Glomerular endothelial cell (primary cell): ENCODE measurements at regions not wholly inside any gene's neighbourhood (a gene's known extent, or its start where the extent isn't known, plus 50 kb on each side); places are given as distances from the start of the nearest gene placed in this dataset.

Source experiments
- DNase-seq: peaks from one replicate; pipeline ENCODE4 v3.0.0-alpha.2; 2011; ENCODE audit warnings: low read depth, low spot score; ENCODE audit errors: extremely low read depth

DNA sequence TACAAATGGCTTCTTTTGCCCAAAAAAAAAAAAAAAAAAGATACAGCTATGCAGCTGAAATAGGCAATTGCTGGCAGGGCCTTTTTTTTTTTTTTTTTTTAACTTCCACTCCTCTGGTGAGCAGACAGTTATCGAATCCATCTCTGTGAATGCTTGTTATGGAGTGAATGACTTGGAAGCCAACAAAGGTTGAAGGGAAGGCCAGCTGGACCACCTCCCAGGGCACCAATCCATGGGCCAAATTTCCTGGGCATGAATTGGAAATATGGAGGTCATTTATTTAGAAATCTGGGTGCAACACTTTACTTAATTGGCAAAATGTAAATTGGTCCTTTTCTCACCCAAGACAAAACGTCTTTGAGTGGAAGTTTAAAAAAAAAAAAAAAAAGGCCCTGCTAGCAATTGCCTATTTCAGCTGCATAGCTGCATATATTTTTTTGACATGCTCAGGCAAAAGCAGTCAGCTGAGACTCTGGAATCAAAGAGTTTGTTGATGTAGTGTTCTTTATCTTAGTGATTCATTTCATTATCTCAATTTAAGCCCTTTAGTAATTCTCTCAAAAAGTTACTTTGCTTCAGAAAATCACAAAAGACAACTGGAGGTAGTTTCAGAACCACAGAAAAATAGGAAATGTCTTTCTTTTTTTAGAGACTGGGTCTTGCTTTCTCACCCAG, 392.2 kb upstream of the KLF4 start:
- no peak for DNase-seq

DNA sequence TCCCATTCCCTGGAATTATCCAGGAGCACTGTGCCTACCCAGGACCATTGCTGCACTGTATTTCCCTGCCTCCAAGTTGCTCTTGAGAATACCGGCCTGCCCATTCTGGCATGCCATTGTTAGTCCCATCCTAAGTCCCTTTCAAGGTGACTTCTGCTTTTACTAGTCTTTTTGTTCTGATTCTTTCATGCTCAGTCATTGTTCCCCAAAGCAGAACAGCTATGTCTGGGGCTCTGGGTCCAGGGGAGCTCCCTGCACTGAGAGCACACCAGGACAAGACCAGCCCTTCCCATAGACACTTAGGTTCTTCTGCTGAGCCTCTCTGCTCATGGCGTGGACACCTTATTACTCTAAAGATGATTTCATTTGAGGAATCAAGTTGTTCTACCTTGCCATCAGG, 388.9 kb upstream of the KLF4 start:
- no peak for DNase-seq

DNA sequence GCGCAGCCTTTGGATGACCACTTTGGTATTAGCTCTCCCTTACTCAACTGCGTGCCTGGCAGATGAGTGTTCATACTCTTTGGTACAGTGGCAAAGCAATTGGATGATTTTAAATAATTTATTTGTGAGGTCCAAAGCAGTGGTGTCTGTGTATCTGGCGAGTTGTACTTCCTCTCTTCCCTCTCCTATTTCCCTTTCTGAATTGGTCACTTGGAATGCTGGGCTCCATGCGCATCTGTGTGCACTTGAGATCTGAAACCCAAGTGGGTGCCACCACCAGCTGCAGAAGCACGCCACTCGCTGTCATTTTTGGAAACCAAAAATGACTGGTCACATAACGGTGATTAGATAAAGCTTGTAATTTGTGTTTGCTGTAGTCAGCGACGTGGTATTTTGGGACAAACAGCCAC, 386.0 kb upstream of the KLF4 start:
- no peak for DNase-seq

DNA sequence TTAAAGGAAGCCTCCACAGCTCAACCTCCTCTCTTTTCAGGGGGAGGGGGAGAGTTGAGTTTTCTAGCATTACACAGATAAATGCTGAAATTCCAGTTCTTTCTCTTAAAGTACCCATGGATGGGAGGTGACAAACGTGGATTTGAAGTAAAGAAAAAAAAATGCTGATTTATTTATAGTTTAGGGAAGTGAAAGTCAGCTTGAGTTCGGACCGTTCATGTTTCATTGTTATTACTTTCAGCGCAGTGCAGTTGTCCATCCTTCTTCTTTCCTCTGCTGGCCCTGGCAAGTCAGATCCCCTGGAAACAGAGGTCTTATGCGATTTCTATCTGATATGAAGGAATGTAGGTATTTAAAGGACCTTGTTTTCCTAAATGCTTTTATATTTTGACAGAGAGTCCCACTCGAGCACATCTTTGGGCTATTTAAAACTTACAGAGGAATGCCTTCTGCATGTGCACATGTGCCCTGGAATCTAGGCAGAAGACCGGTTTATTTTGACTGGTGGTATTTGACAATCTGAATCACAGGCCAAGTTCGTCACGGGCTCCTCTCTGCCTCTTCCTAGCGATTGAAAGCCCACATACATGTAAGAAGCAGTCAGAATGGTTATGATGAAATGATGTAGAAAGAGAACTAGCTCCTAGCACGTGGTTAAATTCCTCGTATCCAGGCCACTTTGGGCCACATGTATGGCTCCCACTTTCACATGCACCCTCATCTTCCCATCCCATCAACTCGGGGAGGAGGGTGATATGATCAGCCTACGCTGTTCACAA, 385.2 kb upstream of the KLF4 start:
- DNase-seq, result no peak

DNA sequence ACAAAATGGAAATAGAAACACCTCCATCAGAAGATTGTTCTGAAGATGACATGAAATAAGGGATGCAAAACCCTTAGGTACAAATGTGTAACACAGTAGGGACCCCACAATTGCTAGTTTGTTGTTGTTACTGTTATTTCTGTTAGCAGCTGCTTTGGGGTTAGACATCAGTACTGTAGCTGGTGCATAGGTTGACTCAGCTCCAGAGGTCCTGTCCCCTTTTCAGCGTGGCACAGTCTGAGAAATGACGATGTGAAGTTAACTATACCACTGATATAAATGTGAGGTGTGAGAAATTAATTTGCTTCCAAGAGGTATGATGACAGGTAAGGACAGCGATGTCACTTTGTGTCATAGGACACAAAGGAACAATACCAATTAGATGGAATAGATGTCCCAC, 384.6 kb upstream of the KLF4 start:
- no peak for DNase-seq

DNA sequence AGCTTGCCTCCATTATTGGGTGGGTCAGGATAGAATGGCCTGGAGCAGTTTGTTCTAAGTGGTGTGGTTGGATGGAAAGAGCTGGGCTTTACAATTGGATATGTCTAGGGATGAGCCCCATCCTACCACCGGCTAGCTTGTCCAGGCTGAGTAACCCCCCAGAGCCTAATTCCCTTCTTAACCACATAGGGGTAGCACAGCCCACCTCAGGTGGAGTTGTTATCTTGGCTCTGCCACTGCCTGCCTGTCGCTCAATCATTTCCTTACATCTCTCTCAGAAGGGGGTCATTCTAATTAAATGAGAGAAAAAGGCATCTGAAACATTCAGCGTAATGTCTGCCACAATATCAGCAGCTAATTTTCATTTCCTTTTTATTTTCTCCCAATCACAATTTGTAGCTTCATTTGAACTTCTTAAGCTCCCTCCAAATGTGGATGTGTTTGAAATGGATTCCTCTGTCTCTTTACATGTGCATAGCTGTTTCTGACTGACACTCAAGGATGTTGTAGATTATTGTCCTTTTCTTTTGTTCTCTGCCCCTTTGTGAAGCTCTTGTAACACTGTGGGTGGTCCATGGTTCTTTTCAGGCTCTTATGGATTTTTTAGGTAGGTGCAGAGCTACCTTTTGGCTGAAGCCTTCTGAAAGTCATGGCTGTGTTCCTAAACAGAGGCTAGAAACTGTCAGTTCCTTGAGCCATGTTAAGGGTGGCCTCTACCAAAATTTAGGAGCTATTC, 383.1 kb upstream of the KLF4 start:
- DNase-seq, result no peak

DNA sequence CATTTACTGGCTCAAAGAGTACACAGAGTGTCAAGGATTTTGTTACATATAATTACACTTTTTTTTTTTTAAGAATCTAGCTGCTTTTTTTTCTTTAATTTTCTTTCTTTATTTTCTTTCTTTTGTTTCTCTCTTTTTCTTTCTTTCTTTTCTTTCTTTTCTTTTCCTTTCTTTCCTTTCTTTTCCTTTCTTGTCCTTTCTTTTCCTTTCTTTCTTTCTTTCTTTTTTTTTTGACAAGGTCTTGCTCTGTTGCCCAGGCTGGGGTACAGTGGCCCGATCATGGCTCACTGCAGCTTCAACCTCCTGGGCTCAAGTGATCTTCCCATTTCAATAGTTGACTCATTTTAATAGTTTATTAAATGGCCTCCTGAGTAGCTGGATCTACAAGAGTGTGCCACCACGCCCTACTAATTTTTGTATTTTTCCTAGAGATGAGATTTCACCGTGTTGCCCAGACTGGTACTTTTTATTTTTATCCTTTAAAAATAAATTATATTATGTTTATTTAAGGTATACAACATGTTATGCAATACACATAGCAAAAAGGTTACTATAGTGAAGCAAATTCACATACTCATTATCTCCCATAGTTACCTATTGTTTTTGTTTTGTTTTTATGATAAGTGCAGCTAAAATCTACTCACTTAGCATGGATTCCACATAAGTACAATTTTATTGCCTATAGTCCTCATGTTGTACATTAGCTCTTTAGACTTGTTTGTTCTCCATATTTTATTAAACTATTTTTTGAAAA, 381.5 kb upstream of the KLF4 start:
- DNase-seq, result no peak

DNA sequence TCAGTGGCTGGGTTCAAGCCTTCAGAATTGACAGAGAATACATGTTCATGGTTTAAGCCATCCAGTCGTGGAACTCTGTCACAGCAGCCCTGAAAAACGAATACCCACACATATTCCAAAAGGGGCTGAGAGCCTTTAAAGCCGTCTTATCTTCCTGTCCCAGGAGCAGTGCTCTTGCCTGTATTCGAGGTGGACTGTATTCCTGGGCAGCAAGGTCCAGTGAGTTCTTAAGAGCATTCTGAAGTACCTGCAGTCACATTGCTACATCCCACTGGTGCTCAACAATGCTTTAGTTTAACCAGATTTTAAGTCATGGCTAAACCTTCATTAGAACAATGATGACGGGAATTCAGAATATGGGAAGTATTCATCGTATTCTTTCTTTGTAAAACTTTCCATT, 380.7 kb upstream of the KLF4 start:
- DNase-seq, result no peak

DNA sequence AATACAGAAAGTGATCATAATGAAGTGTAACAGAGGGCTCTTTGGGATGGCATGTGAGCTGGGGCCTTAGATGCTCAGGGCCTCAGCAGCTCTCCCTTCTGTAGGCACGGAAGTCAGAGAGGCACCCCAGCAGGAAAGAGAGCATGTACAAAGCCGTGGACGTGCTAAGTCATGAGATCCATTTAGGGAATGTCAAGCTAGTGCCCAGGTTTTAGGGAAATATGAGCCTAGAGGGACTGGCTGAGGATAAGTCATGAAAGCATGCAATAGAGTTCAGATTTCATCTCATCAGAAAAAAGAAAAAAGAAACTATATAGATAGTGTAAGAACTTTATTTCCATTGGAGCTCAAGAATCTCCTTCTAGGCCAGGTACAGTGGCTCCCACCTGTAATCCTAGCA, 379.5 kb upstream of the KLF4 start:
- DNase-seq, result no peak

DNA sequence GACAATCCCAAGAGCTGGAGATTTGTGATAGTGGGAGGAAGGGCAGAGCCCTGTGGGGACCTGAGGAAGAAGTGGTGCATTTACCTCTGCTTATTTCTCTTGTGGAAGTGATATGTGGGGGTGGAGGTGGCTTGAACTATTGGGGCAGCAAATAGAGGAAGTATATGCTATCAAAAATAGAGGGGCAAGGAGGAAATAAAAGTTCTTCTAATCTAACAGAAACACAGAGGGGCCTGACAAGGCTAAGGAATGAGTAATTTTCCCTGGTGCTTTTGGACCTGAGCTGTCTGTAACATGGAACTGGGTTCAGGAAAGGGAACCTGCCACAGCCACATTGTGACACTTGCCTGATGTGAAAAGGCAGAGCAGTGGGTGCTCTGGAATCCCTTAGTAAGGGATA, 378.6 kb upstream of the KLF4 start:
- DNase-seq, result no peak

DNA sequence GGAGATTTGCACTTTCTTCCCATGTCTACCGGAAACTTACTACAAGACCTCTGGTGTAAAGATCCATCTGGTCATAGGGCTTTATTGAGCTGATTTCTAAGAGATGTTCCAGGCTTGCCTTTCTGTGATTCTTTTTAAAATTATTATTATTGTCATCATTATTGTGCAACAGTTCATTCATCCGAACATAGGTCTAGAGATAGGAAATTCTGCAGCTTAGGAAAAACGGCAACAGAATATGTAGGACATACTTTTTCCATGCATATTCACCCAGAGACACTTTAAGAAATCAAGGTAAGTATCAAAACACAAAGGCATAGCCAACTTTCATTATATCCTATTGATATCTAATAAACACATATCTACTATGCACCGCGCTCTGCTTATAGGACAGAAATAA, 378.2 kb upstream of the KLF4 start:
- DNase-seq, result no peak

DNA sequence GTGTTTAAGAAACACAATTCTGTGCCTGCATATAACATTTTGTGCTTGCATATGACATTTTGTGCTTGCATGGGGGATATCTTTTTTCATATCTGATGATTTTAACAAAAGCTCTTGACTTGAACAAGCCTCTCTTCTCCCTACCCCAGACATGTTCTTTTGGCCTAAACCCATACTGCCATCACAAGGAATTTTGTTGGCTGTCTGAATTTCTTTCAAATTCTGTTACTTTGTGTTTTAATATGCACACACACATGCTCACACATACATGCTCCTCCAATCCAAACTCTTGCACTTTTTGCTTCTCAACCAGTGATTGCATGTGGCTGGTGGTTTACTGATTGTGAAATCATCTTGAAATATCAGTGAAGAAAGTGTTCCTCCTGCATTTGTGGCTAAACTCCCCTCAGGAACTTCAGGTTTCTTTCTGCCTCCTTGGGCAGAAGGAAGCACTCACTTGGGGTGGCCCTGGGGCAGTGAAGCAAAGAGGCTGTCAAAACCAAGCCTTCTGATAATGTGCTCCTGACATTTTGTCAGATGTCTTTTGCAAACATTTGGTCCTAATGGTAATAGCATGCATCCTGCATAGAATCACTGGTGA, 377.2 kb upstream of the KLF4 start:
- no peak for DNase-seq

DNA sequence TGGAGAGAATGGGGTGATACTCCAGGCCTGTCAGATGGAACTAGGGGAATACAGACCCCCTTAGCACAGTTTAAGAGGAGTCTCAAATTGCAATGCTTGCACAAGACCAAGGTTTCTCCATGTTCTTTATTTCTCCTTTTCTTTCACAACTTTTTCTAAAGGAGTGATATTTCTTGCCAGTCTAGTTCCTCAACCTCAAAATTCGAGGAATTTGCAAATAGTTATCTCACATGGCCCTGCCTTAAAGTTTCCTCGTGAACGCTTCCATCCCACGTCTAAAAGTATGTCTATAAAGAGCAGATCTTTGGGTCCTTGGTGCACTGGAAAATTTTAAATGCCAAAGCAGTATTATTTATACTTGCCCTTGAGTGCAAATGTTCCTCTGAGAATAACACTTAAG, 373.8 kb upstream of the KLF4 start:
- DNase-seq, result no peak

DNA sequence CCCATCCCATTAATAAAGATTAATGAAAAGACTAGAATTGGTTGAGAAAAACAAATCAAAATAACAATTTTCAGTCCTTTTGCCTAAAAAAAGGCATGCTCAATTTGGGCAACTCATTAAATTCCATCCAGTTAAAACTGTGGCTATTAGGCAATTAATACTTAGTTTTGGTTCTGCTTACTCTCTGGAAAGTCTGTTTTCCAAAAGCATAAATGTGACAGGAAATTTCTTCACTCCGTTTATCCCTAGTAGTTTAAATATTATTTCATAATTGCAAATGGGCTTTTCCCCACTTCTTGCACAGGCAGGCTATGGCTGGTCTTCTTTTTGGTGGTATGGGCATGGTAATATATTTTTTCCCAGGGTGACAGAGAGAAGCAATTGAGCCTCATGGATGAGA, 373.3 kb upstream of the KLF4 start:
- no peak for DNase-seq

DNA sequence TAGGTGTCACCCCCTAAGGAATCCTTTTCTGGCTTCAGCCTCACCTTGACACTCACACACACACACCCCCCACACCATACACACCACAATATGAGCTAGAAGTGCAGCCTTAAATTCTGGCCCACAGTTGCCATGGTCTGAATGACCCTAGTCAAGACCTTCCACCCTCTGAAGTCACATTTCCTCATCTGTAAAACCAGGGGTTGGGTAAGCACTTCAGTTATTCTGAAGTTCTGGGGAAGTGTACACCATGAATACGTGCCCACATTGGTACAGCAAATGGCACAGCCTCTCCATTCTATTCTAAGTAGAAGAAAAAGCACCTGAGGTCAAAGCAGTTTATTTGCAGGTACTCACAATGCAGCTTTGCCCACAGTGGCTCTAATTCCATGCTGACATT, 372.8 kb upstream of the KLF4 start:
- no peak for DNase-seq

DNA sequence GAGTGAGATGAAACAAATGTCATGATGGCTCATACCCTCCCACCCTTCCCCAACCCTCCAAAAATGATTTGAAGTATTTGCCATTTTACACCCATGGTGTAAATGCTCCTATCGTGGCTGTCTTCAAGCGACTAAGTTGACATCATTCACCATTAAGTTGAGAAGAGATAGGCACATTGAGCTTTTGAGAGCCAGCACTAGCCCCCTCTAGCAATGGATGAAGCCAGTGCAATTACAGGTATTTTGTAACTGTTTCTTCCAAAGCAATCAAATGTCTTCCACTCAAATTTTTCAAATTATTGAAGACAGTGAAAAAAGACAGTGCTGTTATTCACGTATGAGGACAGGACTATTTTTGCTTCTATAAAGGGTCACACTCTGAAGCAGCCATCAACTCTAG, 371.5 kb upstream of the KLF4 start:
- DNase-seq, result no peak

DNA sequence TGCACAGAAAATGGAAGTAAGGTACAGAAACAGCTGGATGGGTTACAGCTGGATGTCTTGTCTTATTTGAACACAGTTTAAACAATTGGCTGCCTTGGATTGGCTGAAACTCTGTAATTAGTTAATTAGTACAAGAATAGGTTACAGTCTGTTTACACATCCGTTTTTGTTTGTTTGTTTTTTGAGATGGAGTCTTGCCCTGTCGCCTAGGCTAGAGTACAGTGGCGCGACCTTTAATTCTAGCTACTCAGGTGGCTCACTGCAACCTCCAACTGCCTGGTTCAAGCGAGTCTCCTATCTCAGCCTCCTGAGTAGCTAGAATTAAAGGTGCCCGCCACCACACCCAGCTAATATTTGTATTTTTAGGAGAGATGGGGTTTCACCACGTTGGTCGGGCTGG, 368.7 kb upstream of the KLF4 start:
- DNase-seq, result no peak

DNA sequence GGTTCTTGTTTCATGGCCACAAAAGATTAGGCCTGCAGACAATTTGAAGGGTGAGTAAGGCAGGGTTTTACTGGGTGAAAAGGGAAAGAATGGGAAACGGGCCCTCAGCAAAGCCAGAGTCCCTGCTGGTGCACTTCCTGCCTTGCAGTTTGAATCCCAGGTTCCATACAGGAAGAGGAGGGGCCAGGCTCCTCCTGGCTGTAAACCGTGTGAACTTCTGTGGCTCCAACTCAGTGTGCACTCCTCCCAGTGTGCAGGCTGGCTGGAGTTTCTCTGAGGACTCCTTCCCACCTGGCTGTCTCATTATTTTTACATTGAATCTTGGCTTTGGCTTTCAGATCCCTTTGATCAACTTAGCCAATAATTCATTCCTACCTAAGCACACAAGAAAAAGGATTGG, 367.1 kb upstream of the KLF4 start:
- no peak for DNase-seq

DNA sequence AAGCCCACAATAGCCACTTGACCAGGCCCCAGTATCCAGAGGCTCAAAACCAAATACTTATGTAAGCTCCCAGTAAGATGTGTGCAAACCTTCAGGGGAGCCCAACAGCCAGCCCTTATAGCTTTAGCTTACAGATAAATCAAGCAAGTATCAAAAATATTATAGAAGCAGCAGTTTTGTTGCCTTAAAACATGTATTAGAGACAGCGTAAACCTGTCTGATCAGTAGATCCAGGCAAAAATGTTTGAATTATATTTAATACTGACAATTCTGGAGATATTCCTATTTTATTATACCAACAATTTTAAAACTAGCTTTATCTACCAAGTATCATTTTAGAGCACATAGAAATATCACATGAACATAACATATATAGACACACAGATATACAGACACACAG, 365.6 kb upstream of the KLF4 start:
- no peak for DNase-seq

DNA sequence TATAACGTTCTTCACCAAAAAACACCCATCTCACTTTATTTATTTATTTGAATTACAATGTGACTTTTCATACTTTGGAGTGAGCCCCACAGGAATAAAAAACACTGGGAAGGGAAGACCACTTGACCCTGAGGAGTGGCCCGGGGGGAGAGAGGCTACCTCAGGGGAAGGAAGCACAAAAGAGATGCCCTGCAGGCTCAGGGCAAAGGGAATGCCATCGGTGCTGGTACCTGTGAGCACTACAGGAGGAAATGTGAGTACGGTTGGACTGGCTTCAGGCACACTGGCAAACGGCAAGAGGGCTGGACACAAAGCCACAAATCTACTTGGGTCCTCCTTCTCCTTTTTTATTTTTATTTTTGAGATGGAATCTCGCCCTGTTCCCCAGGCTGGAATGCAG, 363.9 kb upstream of the KLF4 start:
- DNase-seq, result no peak

DNA sequence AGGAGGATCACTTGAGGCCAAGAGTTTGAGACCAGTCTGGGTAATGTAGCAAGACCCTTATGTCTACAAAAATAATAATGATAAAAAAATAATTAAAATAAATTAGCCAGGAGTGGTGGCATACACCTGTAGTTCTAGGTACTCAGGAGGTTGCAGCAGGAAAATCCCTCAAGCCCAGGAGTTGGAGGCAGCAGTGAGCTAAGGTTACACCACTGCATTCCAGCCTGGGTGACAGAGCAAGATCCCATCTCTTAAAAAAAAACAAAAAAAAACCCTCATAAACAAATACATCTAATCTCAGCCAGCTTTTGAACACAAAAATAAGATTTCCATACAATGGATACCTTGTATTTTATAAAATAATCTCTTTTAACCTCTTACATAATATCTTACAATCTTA, 363.3 kb upstream of the KLF4 start:
- no peak for DNase-seq
